GM12878 (cell line): ENCODE measurements at regions not wholly inside any gene's neighbourhood (a gene's known extent, or its start where the extent isn't known, plus 50 kb on each side); places are given as distances from the start of the nearest gene placed in this dataset.

Experiments
- ATAC-seq: fragments of 200-7000 bp; cut with Tn5 transposase; 3 replicates; pipeline ENCODE4 v1.9.1; 2020; ENCODE audit warnings: mild to moderate bottlenecking, moderate library complexity
- BruUV-seq: library from RNA; stranded (reverse); fragments of 400-500 nt; replicated peaks from 2 replicates; lab custom pipeline; 2021; lab: Mats Ljungman, UMichigan
- CTCF ChIA-PET: fragments of 300-600 bp; sonication (Branson Sonifier 250); formaldehyde crosslinking; extraction: SDS; loops from one replicate; lab custom pipeline; 2021; ENCODE audit warnings: inconsistent platforms; lab: Yijun Ruan, JAX
- POLR2A ChIA-PET: fragments of 350-600 bp; formaldehyde crosslinking; extraction: SDS; loops from one replicate; lab custom pipeline; 2021; ENCODE audit warnings: inconsistent platforms; lab: Charles Lee
- RAD21 ChIA-PET: fragments of 300-600 bp; sonication (Branson Sonifier 250); formaldehyde crosslinking; loops from one replicate; lab custom pipeline; 2023; ENCODE audit warnings: antibody characterized with exemption; ENCODE audit not compliant: unreplicated experiment; lab: Charles Lee
- SMC1A ChIA-PET: fragments of 300-600 bp; sonication (Branson Sonifier 250); formaldehyde crosslinking; loops from one replicate; lab custom pipeline; 2023; ENCODE audit not compliant: unreplicated experiment, uncharacterized antibody; lab: Charles Lee
- DNase-seq: peaks from one replicate; pipeline ENCODE4 v3.0.0-alpha.2; 2011; ENCODE audit warnings: low read depth, low spot score
- FAIRE-seq: peaks from 3 replicates; lab custom pipeline; 2011; peaks lifted over from hg19 to GRCh38; lab: Jason Lieb, UNC
- H2AFZ ChIP-seq: 2 replicates; pipeline ENCODE4 v1.6.0; 2011; ENCODE audit warnings: low read depth, low read length, control low read depth; ENCODE audit not compliant: control insufficient read depth
- H3K27ac ChIP-seq: 2 replicates; pipeline ENCODE4 v1.5.1; 2011; ENCODE audit warnings: control low read depth; ENCODE audit not compliant: control insufficient read depth, insufficient read depth
- H3K27me3 ChIP-seq, 2 experiments: replicated peaks in 1 of 2; 2 replicates each; pipeline versions ENCODE4 v1.6.0 to v1.6.1; 2011; ENCODE audit warnings: low read length in 1 of 2; ENCODE audit not compliant: control insufficient read depth in 2 of 2, insufficient read depth in 2 of 2
- H3K36me3 ChIP-seq, 2 experiments: 2 replicates each; pipeline ENCODE4 v1.5.1; 2011; ENCODE audit warnings: low read length in 1 of 2; ENCODE audit not compliant: control insufficient read depth in 2 of 2, insufficient read depth in 2 of 2
- H3K4me1 ChIP-seq: 2 replicates; pipeline ENCODE4 v1.6.1; 2011; ENCODE audit warnings: mild to moderate bottlenecking, low read length, moderate library complexity, mixed read lengths; ENCODE audit not compliant: control insufficient read depth, insufficient read depth
- H3K4me2 ChIP-seq: 2 replicates; pipeline ENCODE4 v1.6.0; 2011; ENCODE audit warnings: control low read depth; ENCODE audit not compliant: control insufficient read depth, insufficient read depth
- H3K4me3 ChIP-seq: fragments of 200-600 bp; sonication (generic); 2 replicates; pipeline ENCODE4 v1.5.1; 2016
- H3K79me2 ChIP-seq: 2 replicates; pipeline ENCODE4 v1.6.0; 2011; ENCODE audit warnings: low read length; ENCODE audit not compliant: control insufficient read depth, insufficient read depth
- H3K9ac ChIP-seq: 2 replicates; pipeline ENCODE4 v1.8.0; 2011; ENCODE audit warnings: low read length, control low read depth, mixed read lengths; ENCODE audit not compliant: control insufficient read depth, insufficient read depth
- H3K9me3 ChIP-seq: replicated peaks from 3 replicates; pipeline ENCODE4 v1.5.1; 2011; ENCODE audit warnings: mild to moderate bottlenecking, low read length; ENCODE audit not compliant: control insufficient read depth, insufficient read depth
- H4K20me1 ChIP-seq: 2 replicates; pipeline ENCODE4 v1.6.0; 2011; ENCODE audit not compliant: control insufficient read depth, insufficient read depth
- NRF1 ChIP-seq: conservative IDR thresholded peaks from 2 replicates; pipeline ENCODE4 v1.6.1; 2011; ENCODE audit warnings: mild to moderate bottlenecking, low read depth, low read length, improper control_type of control experiment
- SUPT20H ChIP-seq: IDR thresholded peaks from 2 replicates; pipeline ENCODE4 v1.6.1; 2011; ENCODE audit warnings: low read depth, mild to moderate bottlenecking, low read length, moderate library complexity, borderline replicate concordance; ENCODE audit not compliant: control insufficient read depth
- ZSCAN29 ChIP-seq: fragments of 450-650 bp; IDR thresholded peaks from 2 replicates; pipeline ENCODE4 v1.6.1; 2017; ENCODE audit warnings: mild to moderate bottlenecking, moderate library complexity
- WGBS: methylation state at CpG from one replicate; pipeline ENCODE4 v1.1.6; 2016; ENCODE audit warnings: low lambda C conversion rate; ENCODE audit not compliant: insufficient replicate concordance, insufficient coverage; ENCODE audit errors: missing lambda C conversion rate; 5-methylcytosine and 5-hydroxymethylcytosine counted together
- in situ Hi-C: fragments of 300-500 bp; cut with MboI; formaldehyde crosslinking; loops from 9 replicates; pipeline ENCODE4 v1.14.3; 2018; ENCODE audit warnings: mixed read lengths
- intact Hi-C: fragments of 100-400 bp; cut with micrococcal nuclease; formaldehyde crosslinking; loops from one replicate; pipeline ENCODE4 v1.14.2; 2022; ENCODE audit not compliant: unreplicated experiment
- TF ChIP-seq, protein P1 (sequence below): fragments of 450-650 bp; IDR thresholded peaks from 2 replicates; pipeline ENCODE4 v1.6.1; 2017; ENCODE audit warnings: mild to moderate bottlenecking, moderate library complexity

DNA sequence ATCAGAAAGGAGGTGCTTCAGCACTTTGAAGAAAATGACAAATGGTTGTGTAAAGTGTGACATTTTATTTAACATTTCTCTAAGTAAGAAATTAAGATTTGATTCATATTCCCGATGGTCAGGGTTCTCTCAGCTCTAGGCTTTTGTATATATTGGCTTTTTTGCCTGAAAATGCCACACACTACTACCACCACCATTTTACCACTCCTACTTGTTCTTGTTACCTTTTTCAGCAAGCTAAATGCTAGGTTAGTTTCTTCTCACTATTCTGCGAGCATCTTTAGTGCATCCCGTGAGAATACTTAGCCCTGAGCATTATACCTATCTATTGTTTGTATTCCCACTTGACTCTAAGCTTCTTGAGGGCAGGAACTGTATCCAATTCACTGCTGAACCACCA lies 177.6 kb upstream of the MTNR1B start:
- 0% methylated on average over 3 of the region's 3 CpGs for WGBS
- DNase-seq (no peak), ATAC-seq (no peak), FAIRE-seq (no peak)
- no peaks in the 10 kb centered on the region for H3K4me1 ChIP-seq
- no peak overlapping the region for H3K27ac ChIP-seq
- H3K4me2 ChIP-seq = no peak overlapping the region
- H3K9me3 ChIP-seq = no peaks in the 10 kb centered on the region
- no TSS peak for BruUV-seq
- no peak overlapping the region for H3K9ac ChIP-seq
- no peaks in the 10 kb centered on the region for H3K79me2 ChIP-seq
- ChIA-PET RAD21 (no interaction called here), POLR2A (no interaction called here), CTCF (no interaction called here), SMC1A (no interaction called here)
- no peaks in the 10 kb centered on the region for H4K20me1 ChIP-seq
- intact Hi-C loops (no loop called here), in situ Hi-C loops (no loop called here)
- no peaks in the 10 kb centered on the region for H3K36me3 ChIP-seq
- no peak overlapping the region for H2AFZ ChIP-seq
- peaks cover 0 to 1% of the 10 kb centered on the region in 2 experiments; a peak in 1 of 4 replicates for H3K27me3 ChIP-seq
- TF ChIP-seq, protein P1, sequence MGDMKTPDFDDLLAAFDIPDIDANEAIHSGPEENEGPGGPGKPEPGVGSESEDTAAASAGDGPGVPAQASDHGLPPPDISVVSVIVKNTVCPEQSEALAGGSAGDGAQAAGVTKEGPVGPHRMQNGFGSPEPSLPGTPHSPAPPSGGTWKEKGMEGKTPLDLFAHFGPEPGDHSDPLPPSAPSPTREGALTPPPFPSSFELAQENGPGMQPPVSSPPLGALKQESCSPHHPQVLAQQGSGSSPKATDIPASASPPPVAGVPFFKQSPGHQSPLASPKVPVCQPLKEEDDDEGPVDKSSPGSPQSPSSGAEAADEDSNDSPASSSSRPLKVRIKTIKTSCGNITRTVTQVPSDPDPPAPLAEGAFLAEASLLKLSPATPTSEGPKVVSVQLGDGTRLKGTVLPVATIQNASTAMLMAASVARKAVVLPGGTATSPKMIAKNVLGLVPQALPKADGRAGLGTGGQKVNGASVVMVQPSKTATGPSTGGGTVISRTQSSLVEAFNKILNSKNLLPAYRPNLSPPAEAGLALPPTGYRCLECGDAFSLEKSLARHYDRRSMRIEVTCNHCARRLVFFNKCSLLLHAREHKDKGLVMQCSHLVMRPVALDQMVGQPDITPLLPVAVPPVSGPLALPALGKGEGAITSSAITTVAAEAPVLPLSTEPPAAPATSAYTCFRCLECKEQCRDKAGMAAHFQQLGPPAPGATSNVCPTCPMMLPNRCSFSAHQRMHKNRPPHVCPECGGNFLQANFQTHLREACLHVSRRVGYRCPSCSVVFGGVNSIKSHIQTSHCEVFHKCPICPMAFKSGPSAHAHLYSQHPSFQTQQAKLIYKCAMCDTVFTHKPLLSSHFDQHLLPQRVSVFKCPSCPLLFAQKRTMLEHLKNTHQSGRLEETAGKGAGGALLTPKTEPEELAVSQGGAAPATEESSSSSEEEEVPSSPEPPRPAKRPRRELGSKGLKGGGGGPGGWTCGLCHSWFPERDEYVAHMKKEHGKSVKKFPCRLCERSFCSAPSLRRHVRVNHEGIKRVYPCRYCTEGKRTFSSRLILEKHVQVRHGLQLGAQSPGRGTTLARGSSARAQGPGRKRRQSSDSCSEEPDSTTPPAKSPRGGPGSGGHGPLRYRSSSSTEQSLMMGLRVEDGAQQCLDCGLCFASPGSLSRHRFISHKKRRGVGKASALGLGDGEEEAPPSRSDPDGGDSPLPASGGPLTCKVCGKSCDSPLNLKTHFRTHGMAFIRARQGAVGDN = no peak
- TF ChIP-seq NRF1 = no peak
- TF ChIP-seq ZSCAN29 = no peak
- TF ChIP-seq SUPT20H = no peak
- H3K4me3 ChIP-seq = no peak overlapping the region
